PC-3 (cell line): ENCODE measurements at regions not wholly inside any gene's neighbourhood (a gene's known extent, or its start where the extent isn't known, plus 50 kb on each side); places are given as distances from the start of the nearest gene placed in this dataset.

Experiments
- ATAC-seq: fragments of 200-7000 bp; cut with Tn5 transposase; 2 replicates; pipeline ENCODE4 v1.9.1; 2020; ENCODE audit warnings: mild to moderate bottlenecking, moderate library complexity
- BruUV-seq: library from RNA; stranded (reverse); fragments of 400-500 nt; replicated peaks from 2 replicates; lab custom pipeline; 2021; lab: Mats Ljungman, UMichigan
- CTCF ChIA-PET: fragments of 300-600 bp; sonication (Branson Sonifier 250); formaldehyde crosslinking; loops from one replicate; lab custom pipeline; 2022; ENCODE audit warnings: antibody characterized with exemption; lab: Charles Lee
- POLR2A ChIA-PET: fragments of 300-600 bp; sonication (Branson Sonifier 250); formaldehyde crosslinking; loops from one replicate; lab custom pipeline; 2022; ENCODE audit warnings: antibody characterized with exemption; ENCODE audit not compliant: unreplicated experiment; lab: Charles Lee
- DNase-seq: peaks from one replicate; pipeline ENCODE4 v3.0.0-alpha.2; 2015
- H2AFZ ChIP-seq: fragments of 300-600 bp; sonication (generic); 2 replicates; pipeline ENCODE4 v1.6.0; 2016; ENCODE audit warnings: antibody characterized with exemption, low read length
- H3F3A ChIP-seq: fragments of 300-600 bp; sonication (generic); one replicate; pipeline ENCODE4 v1.6.0; 2017; ENCODE audit warnings: antibody characterized with exemption, low read length, control low read depth, mild to moderate bottlenecking; ENCODE audit not compliant: unreplicated experiment
- H3K27ac ChIP-seq: fragments of 300-600 bp; sonication (generic); 2 replicates; pipeline ENCODE4 v1.5.1; 2016; ENCODE audit warnings: mild to moderate bottlenecking, low read length
- H3K27me3 ChIP-seq: fragments of 300-600 bp; sonication (generic); 2 replicates; pipeline ENCODE4 v1.6.1; 2016; ENCODE audit warnings: low read length, mixed read lengths
- H3K36me3 ChIP-seq: fragments of 300-600 bp; sonication (generic); 2 replicates; pipeline ENCODE4 v1.6.1; 2016; ENCODE audit warnings: low read depth, mixed run types, low read length, mixed read lengths
- H3K4me1 ChIP-seq: fragments of 300-600 bp; sonication (generic); 2 replicates; pipeline ENCODE4 v1.5.1; 2016; ENCODE audit warnings: low read length; ENCODE audit not compliant: insufficient read depth
- H3K4me2 ChIP-seq: fragments of 300-600 bp; sonication (generic); 2 replicates; pipeline ENCODE4 v1.6.0; 2016; ENCODE audit warnings: low read length
- H3K4me3 ChIP-seq: fragments of 300-600 bp; sonication (generic); 2 replicates; pipeline ENCODE4 v1.5.1; 2016; ENCODE audit warnings: mild to moderate bottlenecking, low read length, mixed read lengths
- H3K79me2 ChIP-seq: fragments of 300-600 bp; sonication (generic); 2 replicates; pipeline ENCODE4 v1.6.1; 2017; ENCODE audit warnings: low read length, mixed read lengths
- H3K9ac ChIP-seq: fragments of 300-600 bp; sonication (generic); 2 replicates; pipeline ENCODE4 v1.6.0; 2016; ENCODE audit warnings: mild to moderate bottlenecking, low read length
- H3K9me2 ChIP-seq: fragments of 300-600 bp; sonication (generic); replicated peaks from 2 replicates; pipeline ENCODE4 v1.6.1; 2016; ENCODE audit warnings: mixed run types, low read length, mixed read lengths
- H3K9me3 ChIP-seq: fragments of 300-600 bp; sonication (generic); 2 replicates; pipeline ENCODE4 v1.6.1; 2016; ENCODE audit warnings: low read length, mixed read lengths
- H4K20me1 ChIP-seq: fragments of 300-600 bp; sonication (generic); 2 replicates; pipeline ENCODE4 v1.6.1; 2016; ENCODE audit warnings: low read length, mixed read lengths
- CTCF ChIP-seq: fragments of 300-600 bp; sonication (generic); conservative IDR thresholded peaks from 2 replicates; pipeline ENCODE4 v1.5.1; 2017; ENCODE audit warnings: antibody characterized with exemption, low read depth, mild to moderate bottlenecking, low read length
- EZH2 ChIP-seq: fragments of 300-600 bp; sonication (generic); IDR thresholded peaks from one replicate; pipeline ENCODE4 v1.6.1; 2017; ENCODE audit warnings: antibody characterized with exemption, mild to moderate bottlenecking, low read length; ENCODE audit not compliant: unreplicated experiment
- EZH2phosphoT487 ChIP-seq: fragments of 300-600 bp; sonication (generic); IDR thresholded peaks from 2 replicates; pipeline ENCODE4 v1.6.1; 2018; ENCODE audit warnings: mild to moderate bottlenecking, antibody characterized with exemption, low read length, borderline replicate concordance
- intact Hi-C: fragments of 100-400 bp; cut with micrococcal nuclease; formaldehyde crosslinking; loops from 2 replicates; pipeline ENCODE4 v1.9.0; 2023

GRCh38 chr1:187212377-187212776 lies 383.6 kb downstream of the PLA2G4A start:
- Histone ChIP-seq H3K27me3 (no peaks in the 10 kb centered on the region), H4K20me1 (no peaks in the 10 kb centered on the region), H3F3A (no peaks in the 10 kb centered on the region), H3K4me3 (no peak overlapping the region), H3K4me2 (no peak overlapping the region), H3K9me3 (no peaks in the 10 kb centered on the region), H3K27ac (no peak overlapping the region), H3K36me3 (no peaks in the 10 kb centered on the region), H3K9ac (no peak overlapping the region), H2AFZ (no peak overlapping the region), H3K9me2 (no peaks in the 10 kb centered on the region), H3K4me1 (no peaks in the 10 kb centered on the region), H3K79me2 (no peaks in the 10 kb centered on the region)
- no peak for ATAC-seq
- TF ChIP-seq EZH2phosphoT487 (no peak), EZH2 (no peak), CTCF (no peak)
- no peak for DNase-seq
- intact Hi-C loops: no loop called here
- CTCF ChIA-PET: no interaction called here
- no TSS peak for BruUV-seq
- POLR2A ChIA-PET: no interaction called here

DNA sequence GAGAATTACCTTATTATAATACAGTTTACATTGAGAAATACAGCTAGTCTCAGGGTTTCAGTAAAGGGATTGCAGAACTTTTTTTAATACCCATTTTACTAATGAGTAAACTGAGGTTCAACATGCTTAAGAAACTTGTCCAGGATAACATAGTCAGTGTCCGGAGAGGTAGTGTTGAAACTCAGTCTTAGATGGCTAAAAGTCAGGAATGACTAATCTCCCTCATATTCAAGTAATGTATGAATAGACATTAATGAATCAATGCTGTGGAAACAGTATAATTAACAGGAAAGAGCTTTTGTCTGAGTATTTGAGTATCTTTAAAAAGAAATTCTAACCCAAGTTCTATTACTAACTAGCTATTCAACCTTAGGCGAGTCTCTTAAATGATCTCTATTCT lies 397.6 kb downstream of the PLA2G4A start:
- Histone ChIP-seq H3K9me2 (no peaks in the 10 kb centered on the region), H3K36me3 (no peaks in the 10 kb centered on the region), H3F3A (no peaks in the 10 kb centered on the region), H3K79me2 (no peaks in the 10 kb centered on the region), H3K4me3 (no peak overlapping the region), H3K4me2 (no peak overlapping the region), H2AFZ (no peak overlapping the region), H3K4me1 (no peaks in the 10 kb centered on the region), H4K20me1 (no peaks in the 10 kb centered on the region), H3K9me3 (no peaks in the 10 kb centered on the region), H3K9ac (no peak overlapping the region), H3K27me3 (no peaks in the 10 kb centered on the region), H3K27ac (no peak overlapping the region)
- ATAC-seq (no peak), DNase-seq (no peak)
- intact Hi-C loops: no loop called here
- no TSS peak for BruUV-seq
- no peak for TF ChIP-seq EZH2
- ChIA-PET POLR2A (no interaction called here), CTCF (no interaction called here)

- no peaks in the 10 kb centered on the region for H3K36me3 ChIP-seq
- H3K4me1 ChIP-seq: no peaks in the 10 kb centered on the region
- BruUV-seq: no TSS peak
- H3K4me3 ChIP-seq: no peak overlapping the region
- H3F3A ChIP-seq: no peaks in the 10 kb centered on the region
- TF ChIP-seq EZH2 (no peak), CTCF (no peak)
- no peak overlapping the region for H3K4me2 ChIP-seq
- H2AFZ ChIP-seq: no peak overlapping the region
- POLR2A ChIA-PET: no interaction called here
- intact Hi-C loops: no loop called here
- H3K27ac ChIP-seq: no peak overlapping the region
- H4K20me1 ChIP-seq: no peaks in the 10 kb centered on the region
- CTCF ChIA-PET: no interaction called here
- H3K9me3 ChIP-seq: no peaks in the 10 kb centered on the region
- H3K9ac ChIP-seq: no peak overlapping the region
- no peaks in the 10 kb centered on the region for H3K9me2 ChIP-seq
- DNase-seq (no peak), ATAC-seq (no peak)
- H3K79me2 ChIP-seq: no peaks in the 10 kb centered on the region
- no peaks in the 10 kb centered on the region for H3K27me3 ChIP-seq
Observed at GRCh38 chr1:187228790-187229189, 400.0 kb downstream of the PLA2G4A start.
